Osteoblast (primary cell): ENCODE measurements at regions not wholly inside any gene's neighbourhood (a gene's known extent, or its start where the extent isn't known, plus 50 kb on each side); places are given as distances from the start of the nearest gene placed in this dataset.

Experiments used
- DNase-seq: peaks from one replicate; pipeline ENCODE4 v3.0.0; 2011; ENCODE audit warnings: low spot score, mixed read lengths; ENCODE audit not compliant: insufficient read length; ENCODE audit errors: missing footprints
- H2AFZ ChIP-seq: 2 replicates; pipeline ENCODE4 v1.6.0; 2011; ENCODE audit warnings: mild to moderate bottlenecking, low read length
- H3K27ac ChIP-seq: 2 replicates; pipeline ENCODE4 v1.5.1; 2011; ENCODE audit warnings: mild to moderate bottlenecking, low read depth, low read length, moderate library complexity
- H3K27me3 ChIP-seq: 2 replicates; pipeline ENCODE4 v1.6.0; 2012; ENCODE audit warnings: mild to moderate bottlenecking, control low read depth, inconsistent platforms, low read length, moderate library complexity; ENCODE audit not compliant: insufficient read depth
- H3K36me3 ChIP-seq: 2 replicates; pipeline ENCODE4 v1.5.1; 2011; ENCODE audit warnings: mild to moderate bottlenecking, low read length, control low read depth, moderate library complexity; ENCODE audit not compliant: insufficient read depth
- H3K4me1 ChIP-seq: 2 replicates; pipeline ENCODE4 v1.5.1; 2011; ENCODE audit warnings: mild to moderate bottlenecking, low read length, control low read depth, moderate library complexity; ENCODE audit not compliant: insufficient read depth
- H3K4me2 ChIP-seq: 2 replicates; pipeline ENCODE4 v1.6.0; 2011; ENCODE audit warnings: mild to moderate bottlenecking, low read length; ENCODE audit not compliant: insufficient read depth
- H3K4me3 ChIP-seq: fragments of 200-600 bp; sonication (generic); 3 replicates; pipeline ENCODE4 v1.5.1; 2012; ENCODE audit warnings: mild to moderate bottlenecking, low read length, inconsistent platforms; ENCODE audit not compliant: insufficient read depth
- H3K79me2 ChIP-seq: 2 replicates; pipeline ENCODE4 v1.6.0; 2012; ENCODE audit warnings: mild to moderate bottlenecking, low read length, control low read depth, inconsistent platforms; ENCODE audit not compliant: insufficient read depth
- H3K9me3 ChIP-seq: 2 replicates; pipeline ENCODE4 v1.5.1; 2011; ENCODE audit warnings: low read depth, low read length, control low read depth
- H4K20me1 ChIP-seq: 2 replicates; pipeline ENCODE4 v1.6.0; 2012; ENCODE audit warnings: mild to moderate bottlenecking, low read length, control low read depth; ENCODE audit not compliant: insufficient read depth
- CTCF ChIP-seq: IDR thresholded peaks from 2 replicates; pipeline ENCODE4 v1.5.1; 2011; ENCODE audit warnings: mild to moderate bottlenecking, low read depth, low read length, moderate library complexity; ENCODE audit errors: extremely low read depth

GRCh38 chr9:71592400-71592799 is 175.9 kb downstream of the CEMIP2 start:
- Histone ChIP-seq H3K4me1 (no peaks in the 10 kb centered on the region), H3K4me3 (no peak overlapping the region), H3K27me3 (no peaks in the 10 kb centered on the region), H3K27ac (no peak overlapping the region), H3K36me3 (no peaks in the 10 kb centered on the region), H4K20me1 (no peaks in the 10 kb centered on the region), H3K79me2 (no peaks in the 10 kb centered on the region), H2AFZ (no peak overlapping the region), H3K9me3 (no peaks in the 10 kb centered on the region), H3K4me2 (no peak overlapping the region)
- no peak for DNase-seq
- TF ChIP-seq CTCF, result no peak

- DNase-seq, result no peak
- no peaks in the 10 kb centered on the region for H3K79me2 ChIP-seq
- H3K36me3 ChIP-seq, result no peaks in the 10 kb centered on the region
- H4K20me1 ChIP-seq, result no peaks in the 10 kb centered on the region
- H2AFZ ChIP-seq, result no peak overlapping the region
- no peak overlapping the region for H3K4me3 ChIP-seq
- TF ChIP-seq CTCF, result no peak
- H3K4me2 ChIP-seq, result no peak overlapping the region
- no peaks in the 10 kb centered on the region for H3K9me3 ChIP-seq
- no peaks in the 10 kb centered on the region for H3K27me3 ChIP-seq
- no peaks in the 10 kb centered on the region for H3K4me1 ChIP-seq
- no peak overlapping the region for H3K27ac ChIP-seq
Measured at GRCh38 chr9:71590362-71590761, 178.0 kb downstream of the CEMIP2 start.

- no peak overlapping the region for H3K27ac ChIP-seq
- H3K36me3 ChIP-seq, result no peaks in the 10 kb centered on the region
- no peaks in the 10 kb centered on the region for H3K9me3 ChIP-seq
- no peak overlapping the region for H3K4me2 ChIP-seq
- no peaks in the 10 kb centered on the region for H3K79me2 ChIP-seq
- no peak for DNase-seq
- no peaks in the 10 kb centered on the region for H3K4me1 ChIP-seq
- TF ChIP-seq CTCF, result no peak
- no peaks in the 10 kb centered on the region for H4K20me1 ChIP-seq
- H3K4me3 ChIP-seq, result no peak overlapping the region
- no peaks in the 10 kb centered on the region for H3K27me3 ChIP-seq
- no peak overlapping the region for H2AFZ ChIP-seq
Measured at GRCh38 chr9:71589612-71590011, 178.7 kb downstream of the CEMIP2 start.

GRCh38 chr9:71587576-71588362 is 180.5 kb downstream of the CEMIP2 start:
- DNase-seq, result no peak
- no peak for TF ChIP-seq CTCF
- Histone ChIP-seq H3K9me3 (no peaks in the 10 kb centered on the region), H3K4me2 (no peak overlapping the region), H2AFZ (no peak overlapping the region), H3K4me3 (no peak overlapping the region), H3K27ac (no peak overlapping the region), H3K27me3 (no peaks in the 10 kb centered on the region), H3K79me2 (no peaks in the 10 kb centered on the region), H4K20me1 (no peaks in the 10 kb centered on the region), H3K36me3 (no peaks in the 10 kb centered on the region), H3K4me1 (no peaks in the 10 kb centered on the region)
